HCT116 (cell line): ENCODE measurements at regions not wholly inside any gene's neighbourhood (a gene's known extent, or its start where the extent isn't known, plus 50 kb on each side); places are given as distances from the start of the nearest gene placed in this dataset.

ENCODE experiments used
- ATAC-seq: fragments of 200-7000 bp; cut with Tn5 transposase; 2 replicates; pipeline ENCODE4 v1.9.1; 2020; ENCODE audit warnings: mild to moderate bottlenecking, moderate library complexity
- BruUV-seq: library from RNA; stranded (reverse); fragments of 400-500 nt; replicated peaks from 2 replicates; lab custom pipeline; 2021; lab: Mats Ljungman, UMichigan
- CTCF ChIA-PET: fragments of 300-600 bp; sonication (Branson Sonifier 250); formaldehyde crosslinking; loops from one replicate; lab custom pipeline; 2021; ENCODE audit warnings: antibody characterized with exemption; lab: Charles Lee
- POLR2A ChIA-PET: fragments of 300-600, 350-600 bp; sonication (Branson Sonifier 250); formaldehyde crosslinking; loops from one replicate; lab custom pipeline; 2021; ENCODE audit warnings: antibody characterized with exemption; lab: Charles Lee
- RAD21 ChIA-PET, 2 experiments: fragments of 300-600 bp; sonication (Branson Sonifier 250); formaldehyde crosslinking; loops; one replicate each; lab custom pipeline; 2023; ENCODE audit warnings: low total read pairs in 2 of 2; ENCODE audit not compliant: uncharacterized antibody in 2 of 2, unreplicated experiment in 2 of 2, low non-redundant PET in 1 of 2; lab: Charles Lee
- DNase-seq: peaks from one replicate; pipeline ENCODE4 v3.0.0-alpha.2; 2010; ENCODE audit warnings: low read depth, low spot score
- H2AFZ ChIP-seq: fragments of 200-600 bp; shearing (Covaris generic), sonication (generic); 2 replicates; pipeline ENCODE4 v1.6.1; 2017; ENCODE audit warnings: low read depth, mixed run types, mixed read lengths, antibody characterized with exemption, low read length; ENCODE audit not compliant: poor library complexity, severe bottlenecking
- H3K27ac ChIP-seq: 2 replicates; pipeline ENCODE4 v1.5.1; 2012; ENCODE audit warnings: low read depth, low read length
- H3K27me3 ChIP-seq: fragments of 200-600 bp; sonication (generic); 2 replicates; pipeline ENCODE4 v1.6.1; 2016; ENCODE audit warnings: mixed run types, low read length, mixed read lengths; ENCODE audit not compliant: insufficient read depth
- H3K36me3 ChIP-seq, 2 experiments: fragments of 200-500 bp in 1 of 2; fragments of 200-600 bp in 1 of 2; sonication (Bioruptor generic) in 1 of 2; sonication (generic) in 1 of 2; 2 replicates each; pipeline versions ENCODE4 v1.5.1 to v1.6.1; 2014 to 2016; ENCODE audit warnings: low read length in 2 of 2, inconsistent platforms in 1 of 2, mixed read lengths in 1 of 2, mixed run types in 1 of 2; ENCODE audit not compliant: insufficient read depth in 2 of 2, control insufficient read depth in 1 of 2
- H3K4me1 ChIP-seq, 2 experiments: fragments of 200-600 bp in 1 of 2; sonication (generic) in 1 of 2; 2 replicates each; pipeline versions ENCODE4 v1.5.1 to v1.6.1; 2012 to 2017; ENCODE audit warnings: low read length in 2 of 2, inconsistent platforms in 1 of 2, mild to moderate bottlenecking in 1 of 2, mixed read lengths in 1 of 2, mixed run types in 1 of 2, moderate library complexity in 1 of 2; ENCODE audit not compliant: insufficient read depth in 2 of 2, control insufficient read depth in 1 of 2
- H3K4me2 ChIP-seq: fragments of 200-600 bp; sonication (generic); 2 replicates; pipeline ENCODE4 v1.6.1; 2017; ENCODE audit warnings: mixed run types, low read length, mixed read lengths
- H3K4me3 ChIP-seq, 2 experiments: fragments of 200-600 bp in 1 of 2; sonication (generic) in 1 of 2; replicated peaks in 1 of 2; 2 replicates each; pipeline ENCODE4 v1.5.1; 2011 to 2016; ENCODE audit warnings: low read length in 2 of 2, control low read depth in 1 of 2, low read depth in 1 of 2, mild to moderate bottlenecking in 1 of 2, mixed read lengths in 1 of 2, mixed run types in 1 of 2
- H3K79me2 ChIP-seq: fragments of 200-600 bp; sonication (generic); 2 replicates; pipeline ENCODE4 v1.6.1; 2017; ENCODE audit warnings: mild to moderate bottlenecking, mixed run types, low read length, moderate library complexity, mixed read lengths; ENCODE audit not compliant: insufficient read depth
- H3K9ac ChIP-seq: fragments of 200-600 bp; sonication (generic); 2 replicates; pipeline ENCODE4 v1.6.1; 2016; ENCODE audit warnings: low read length, mixed read lengths
- H3K9me2 ChIP-seq: fragments of 200-600 bp; sonication (generic), shearing (Covaris generic); 2 replicates; pipeline ENCODE4 v1.6.1; 2017; ENCODE audit warnings: mixed run types, mild to moderate bottlenecking, moderate library complexity; ENCODE audit not compliant: insufficient read depth
- H3K9me3 ChIP-seq, 2 experiments: fragments of 200-500 bp in 1 of 2; fragments of 200-600 bp in 1 of 2; sonication (Bioruptor generic) in 1 of 2; sonication (generic) in 1 of 2; 2 replicates each; pipeline ENCODE4 v1.6.1; 2014 to 2017; ENCODE audit warnings: low read length in 2 of 2, mixed read lengths in 2 of 2, inconsistent platforms in 1 of 2, low read depth in 1 of 2, mild to moderate bottlenecking in 1 of 2, mixed run types in 1 of 2, moderate library complexity in 1 of 2; ENCODE audit not compliant: control insufficient read depth in 1 of 2, insufficient read depth in 1 of 2
- H4K20me1 ChIP-seq: fragments of 200-600 bp; sonication (generic), shearing (Covaris generic); 2 replicates; pipeline ENCODE4 v1.6.1; 2017; ENCODE audit warnings: mixed run types, mild to moderate bottlenecking, moderate library complexity; ENCODE audit not compliant: insufficient read depth
- ATF3 ChIP-seq: IDR thresholded peaks from 2 replicates; pipeline ENCODE4 v1.6.1; 2012
- EZH2 ChIP-seq: fragments of 200-600 bp; sonication (generic); IDR thresholded peaks from 2 replicates; pipeline ENCODE4 v1.6.1; 2017; ENCODE audit warnings: antibody characterized with exemption, mixed run types
- EZH2phosphoT487 ChIP-seq: fragments of 200-600 bp; IDR thresholded peaks from 2 replicates; pipeline ENCODE4 v1.6.1; 2018; ENCODE audit warnings: antibody characterized with exemption, borderline replicate concordance
- FOSL1 ChIP-seq: IDR thresholded peaks from 2 replicates; pipeline ENCODE4 v1.6.1; 2012; ENCODE audit warnings: low read depth
- JUND ChIP-seq: IDR thresholded peaks from 2 replicates; pipeline ENCODE4 v1.6.1; 2012
- POLR2A ChIP-seq: IDR thresholded peaks from 2 replicates; pipeline ENCODE4 v1.7.0; 2011; ENCODE audit warnings: borderline replicate concordance; ENCODE audit not compliant: insufficient read depth, insufficient read length; ENCODE audit errors: extremely low read depth
- RAD21 ChIP-seq: IDR thresholded peaks from 2 replicates; pipeline ENCODE4 v1.6.1; 2012; ENCODE audit warnings: low read depth, mild to moderate bottlenecking
- SP1 ChIP-seq: IDR thresholded peaks from 2 replicates; pipeline ENCODE4 v1.6.1; 2012; ENCODE audit warnings: low read depth
- SRF ChIP-seq: IDR thresholded peaks from 2 replicates; pipeline ENCODE4 v1.6.1; 2012; ENCODE audit warnings: low read depth
- TCF7L2 ChIP-seq: IDR thresholded peaks from 2 replicates; pipeline ENCODE4 v1.7.0; 2011; ENCODE audit warnings: borderline replicate concordance, inconsistent platforms; ENCODE audit not compliant: insufficient read depth, insufficient read length; ENCODE audit errors: extremely low read depth
- YY1 ChIP-seq: IDR thresholded peaks from 2 replicates; pipeline ENCODE4 v1.6.1; 2011; ENCODE audit warnings: low read length, low read depth, moderate library complexity, mild to moderate bottlenecking; ENCODE audit not compliant: insufficient replicate concordance; ENCODE audit errors: extremely low read depth
- intact Hi-C: fragments of 100-400 bp; cut with micrococcal nuclease; formaldehyde crosslinking; loops from 2 replicates; pipeline ENCODE4 v1.10.0; 2022
- TF ChIP-seq, protein P1 (sequence below): IDR thresholded peaks from 2 replicates; pipeline ENCODE4 v1.6.1; 2012; ENCODE audit warnings: low read depth
- TF ChIP-seq, protein P2 (sequence below): IDR thresholded peaks from 2 replicates; pipeline ENCODE4 v1.6.1; 2012

- TF ChIP-seq, protein P1, sequence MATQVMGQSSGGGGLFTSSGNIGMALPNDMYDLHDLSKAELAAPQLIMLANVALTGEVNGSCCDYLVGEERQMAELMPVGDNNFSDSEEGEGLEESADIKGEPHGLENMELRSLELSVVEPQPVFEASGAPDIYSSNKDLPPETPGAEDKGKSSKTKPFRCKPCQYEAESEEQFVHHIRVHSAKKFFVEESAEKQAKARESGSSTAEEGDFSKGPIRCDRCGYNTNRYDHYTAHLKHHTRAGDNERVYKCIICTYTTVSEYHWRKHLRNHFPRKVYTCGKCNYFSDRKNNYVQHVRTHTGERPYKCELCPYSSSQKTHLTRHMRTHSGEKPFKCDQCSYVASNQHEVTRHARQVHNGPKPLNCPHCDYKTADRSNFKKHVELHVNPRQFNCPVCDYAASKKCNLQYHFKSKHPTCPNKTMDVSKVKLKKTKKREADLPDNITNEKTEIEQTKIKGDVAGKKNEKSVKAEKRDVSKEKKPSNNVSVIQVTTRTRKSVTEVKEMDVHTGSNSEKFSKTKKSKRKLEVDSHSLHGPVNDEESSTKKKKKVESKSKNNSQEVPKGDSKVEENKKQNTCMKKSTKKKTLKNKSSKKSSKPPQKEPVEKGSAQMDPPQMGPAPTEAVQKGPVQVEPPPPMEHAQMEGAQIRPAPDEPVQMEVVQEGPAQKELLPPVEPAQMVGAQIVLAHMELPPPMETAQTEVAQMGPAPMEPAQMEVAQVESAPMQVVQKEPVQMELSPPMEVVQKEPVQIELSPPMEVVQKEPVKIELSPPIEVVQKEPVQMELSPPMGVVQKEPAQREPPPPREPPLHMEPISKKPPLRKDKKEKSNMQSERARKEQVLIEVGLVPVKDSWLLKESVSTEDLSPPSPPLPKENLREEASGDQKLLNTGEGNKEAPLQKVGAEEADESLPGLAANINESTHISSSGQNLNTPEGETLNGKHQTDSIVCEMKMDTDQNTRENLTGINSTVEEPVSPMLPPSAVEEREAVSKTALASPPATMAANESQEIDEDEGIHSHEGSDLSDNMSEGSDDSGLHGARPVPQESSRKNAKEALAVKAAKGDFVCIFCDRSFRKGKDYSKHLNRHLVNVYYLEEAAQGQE, result no peak
- no peak for TF ChIP-seq EZH2
- TF ChIP-seq, all 23 proteins: peak for 0
Observed at GRCh38 chrY:15466891-15467290, 942.6 kb downstream of the NLGN4Y start (continued).

DNA sequence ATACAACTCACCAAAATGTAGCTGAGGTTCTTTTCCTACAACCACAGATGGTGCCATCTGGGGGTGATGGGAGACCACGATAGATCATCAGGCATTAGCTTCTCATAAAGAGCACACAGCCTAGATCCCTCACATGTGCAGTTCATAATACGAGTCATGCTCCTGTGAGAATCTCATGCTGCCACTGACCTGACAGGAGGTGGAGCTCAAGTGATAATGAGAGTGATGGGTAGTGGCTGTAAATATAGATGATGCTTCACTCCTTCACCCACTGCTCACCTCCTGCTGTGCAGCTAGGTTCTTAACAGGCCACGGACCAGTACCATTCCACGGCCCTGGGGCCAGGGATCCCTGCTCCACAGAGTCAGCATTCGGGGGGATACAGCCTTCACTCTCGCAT is 943.8 kb downstream of the NLGN4Y start:
- CTCF ChIA-PET, result no interaction called here

GRCh38 chrY:15471371-15471770 is 947.0 kb downstream of the NLGN4Y start:
- H4K20me1 ChIP-seq, result no peaks in the 10 kb centered on the region
- H3K27ac ChIP-seq, result no peak overlapping the region
- no TSS peak for BruUV-seq
- H3K4me2 ChIP-seq, result no peak overlapping the region
- ChIA-PET POLR2A (no interaction called here), RAD21 (no interaction called here), CTCF (no interaction called here)
- no peaks in the 10 kb centered on the region for H3K79me2 ChIP-seq
- ATAC-seq (no peak), DNase-seq (no peak)
- H3K9me3 ChIP-seq, result no peaks in the 10 kb centered on the region
- no peak overlapping the region for H3K4me3 ChIP-seq
- H3K36me3 ChIP-seq, result no peaks in the 10 kb centered on the region
- intact Hi-C loops, result no loop called here
- TF ChIP-seq ATF3 (no peak), FOSL1 (no peak), POLR2A (no peak), YY1 (no peak), EZH2phosphoT487 (no peak), SP1 (no peak), JUND (no peak), RAD21 (no peak)
- TF ChIP-seq, protein P1, result no peak
- TF ChIP-seq, protein P2, sequence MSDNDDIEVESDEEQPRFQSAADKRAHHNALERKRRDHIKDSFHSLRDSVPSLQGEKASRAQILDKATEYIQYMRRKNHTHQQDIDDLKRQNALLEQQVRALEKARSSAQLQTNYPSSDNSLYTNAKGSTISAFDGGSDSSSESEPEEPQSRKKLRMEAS, result no peak
- H2AFZ ChIP-seq, result no peak overlapping the region
- H3K4me1 ChIP-seq, result no peaks in the 10 kb centered on the region
- H3K9ac ChIP-seq, result no peak overlapping the region
- no peaks in the 10 kb centered on the region for H3K9me2 ChIP-seq
- H3K27me3 ChIP-seq, result no peaks in the 10 kb centered on the region

More for the DNA sequence above, 943.8 kb downstream of the NLGN4Y start:
- ATAC-seq, result no peak
- no peak overlapping the region for H2AFZ ChIP-seq
- no peaks in the 10 kb centered on the region for H4K20me1 ChIP-seq
- no peaks in the 10 kb centered on the region for H3K4me1 ChIP-seq
- H3K9me3 ChIP-seq, result no peaks in the 10 kb centered on the region
- no peaks in the 10 kb centered on the region for H3K27me3 ChIP-seq
- H3K4me2 ChIP-seq, result no peak overlapping the region
- no peaks in the 10 kb centered on the region for H3K79me2 ChIP-seq
- POLR2A ChIA-PET, result no interaction called here
- BruUV-seq, result no TSS peak
- RAD21 ChIA-PET, result no interaction called here
- TF ChIP-seq TCF7L2, result no peak
- TF ChIP-seq FOSL1, result no peak
- no peak for TF ChIP-seq SRF
- no peak overlapping the region for H3K27ac ChIP-seq
- no peak overlapping the region for H3K9ac ChIP-seq
- intact Hi-C loops, result no loop called here
- no peaks in the 10 kb centered on the region for H3K36me3 ChIP-seq
- H3K4me3 ChIP-seq, result no peak overlapping the region
- no peak for DNase-seq
- no peaks in the 10 kb centered on the region for H3K9me2 ChIP-seq
